MCF 10A (cell line): ENCODE measurements at regions not wholly inside any gene's neighbourhood (a gene's known extent, or its start where the extent isn't known, plus 50 kb on each side); places are given as distances from the start of the nearest gene placed in this dataset.

ENCODE experiments used
- BruUV-seq: library from RNA; stranded (reverse); fragments of 400-500 nt; replicated peaks from 2 replicates; lab custom pipeline; 2021; lab: Mats Ljungman, UMichigan
- CTCF ChIA-PET: fragments of 300-600 bp; sonication (Branson Sonifier 250); formaldehyde crosslinking; extraction: SDS; loops from one replicate; lab custom pipeline; 2021; ENCODE audit warnings: antibody characterized with exemption, inconsistent platforms; lab: Yijun Ruan, JAX
- POLR2A ChIA-PET: fragments of 300-600, 350-650 bp; sonication (Branson Sonifier 250); formaldehyde crosslinking; extraction: SDS; loops from one replicate; lab custom pipeline; 2020; ENCODE audit warnings: antibody characterized with exemption, inconsistent platforms; lab: Yijun Ruan, JAX
- DNase-seq: peaks from one replicate; pipeline ENCODE4 v3.0.0-alpha.2; 2018; ENCODE audit not compliant: unreplicated experiment
- H3K27ac Mint-ChIP-seq: one replicate; pipeline ENCODE4 v1.8.0; 2022; ENCODE audit warnings: mild to moderate bottlenecking, low read depth, mixed read lengths; ENCODE audit not compliant: unreplicated experiment
- H3K27me3 Mint-ChIP-seq: one replicate; pipeline ENCODE4 v1.8.0; 2022; ENCODE audit warnings: mixed read lengths; ENCODE audit not compliant: insufficient read depth, unreplicated experiment
- H3K36me3 Mint-ChIP-seq: one replicate; pipeline ENCODE4 v1.8.0; 2022; ENCODE audit warnings: mild to moderate bottlenecking, moderate library complexity, mixed read lengths; ENCODE audit not compliant: insufficient read depth, unreplicated experiment
- H3K4me1 Mint-ChIP-seq: one replicate; pipeline ENCODE4 v1.8.0; 2022; ENCODE audit warnings: mixed read lengths; ENCODE audit not compliant: insufficient read depth, unreplicated experiment
- H3K4me3 Mint-ChIP-seq: one replicate; pipeline ENCODE4 v1.8.0; 2022; ENCODE audit warnings: mild to moderate bottlenecking, moderate library complexity, mixed read lengths; ENCODE audit not compliant: unreplicated experiment
- H3K9me3 Mint-ChIP-seq: one replicate; pipeline ENCODE4 v1.8.0; 2022; ENCODE audit warnings: mixed read lengths; ENCODE audit not compliant: unreplicated experiment
- intact Hi-C: fragments of 100-400 bp; cut with micrococcal nuclease; formaldehyde crosslinking; loops from 2 replicates; pipeline ENCODE4 v1.14.1; 2022
- TF ChIP-seq, protein P1 (sequence below): fragments of 200-600 bp; IDR thresholded peaks from one replicate; pipeline ENCODE4 v1.8.0; 2022; ENCODE audit warnings: antibody characterized with exemption, mild to moderate bottlenecking; ENCODE audit not compliant: unreplicated experiment

DNA sequence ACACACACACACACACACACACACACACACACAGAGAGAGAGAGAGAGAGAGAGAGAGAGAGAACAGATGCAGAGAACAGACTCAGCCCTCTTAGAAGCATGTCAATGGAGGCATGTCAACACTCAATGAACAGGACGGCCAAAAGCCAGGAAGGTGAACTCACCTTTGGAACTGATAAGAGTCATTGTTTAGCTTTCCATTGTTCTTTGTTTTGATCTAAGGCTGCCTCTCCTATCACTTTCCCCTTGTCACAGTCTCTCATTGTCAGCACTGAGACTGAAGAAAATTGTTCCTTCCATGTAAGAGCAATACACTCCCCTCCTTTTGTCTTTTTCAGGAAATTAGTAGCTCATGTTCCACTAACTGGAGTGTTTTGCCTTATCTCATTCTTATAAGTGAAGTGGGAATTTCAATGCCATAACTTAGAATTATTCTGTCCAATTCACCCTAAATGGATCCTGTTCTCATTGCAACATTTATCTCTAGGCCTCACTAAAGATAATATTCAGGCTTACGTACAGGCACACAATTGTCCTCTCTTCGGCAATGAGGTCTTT lies 218.0 kb downstream of the DUSP6 start:
- H3K4me1 Mint-ChIP-seq: peaks cover 19% of the 10 kb centered on the region
- no peaks in the 10 kb centered on the region for H3K9me3 Mint-ChIP-seq
- no peak overlapping the region for H3K4me3 Mint-ChIP-seq
- H3K27ac Mint-ChIP-seq: no peak overlapping the region
- TF ChIP-seq, protein P1, sequence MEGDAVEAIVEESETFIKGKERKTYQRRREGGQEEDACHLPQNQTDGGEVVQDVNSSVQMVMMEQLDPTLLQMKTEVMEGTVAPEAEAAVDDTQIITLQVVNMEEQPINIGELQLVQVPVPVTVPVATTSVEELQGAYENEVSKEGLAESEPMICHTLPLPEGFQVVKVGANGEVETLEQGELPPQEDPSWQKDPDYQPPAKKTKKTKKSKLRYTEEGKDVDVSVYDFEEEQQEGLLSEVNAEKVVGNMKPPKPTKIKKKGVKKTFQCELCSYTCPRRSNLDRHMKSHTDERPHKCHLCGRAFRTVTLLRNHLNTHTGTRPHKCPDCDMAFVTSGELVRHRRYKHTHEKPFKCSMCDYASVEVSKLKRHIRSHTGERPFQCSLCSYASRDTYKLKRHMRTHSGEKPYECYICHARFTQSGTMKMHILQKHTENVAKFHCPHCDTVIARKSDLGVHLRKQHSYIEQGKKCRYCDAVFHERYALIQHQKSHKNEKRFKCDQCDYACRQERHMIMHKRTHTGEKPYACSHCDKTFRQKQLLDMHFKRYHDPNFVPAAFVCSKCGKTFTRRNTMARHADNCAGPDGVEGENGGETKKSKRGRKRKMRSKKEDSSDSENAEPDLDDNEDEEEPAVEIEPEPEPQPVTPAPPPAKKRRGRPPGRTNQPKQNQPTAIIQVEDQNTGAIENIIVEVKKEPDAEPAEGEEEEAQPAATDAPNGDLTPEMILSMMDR: no peak
- intact Hi-C loops: no loop called here
- BruUV-seq: no TSS peak
- no peaks in the 10 kb centered on the region for H3K36me3 Mint-ChIP-seq
- no peak for DNase-seq
- CTCF ChIA-PET: interaction anchor here (0.7 to 1.5 kb wide), 2 partner anchors 9 to 70 kb away, joined by 3 read pairs; no protein-coding TSS in a partner anchor
- POLR2A ChIA-PET: interaction anchor here (1.2 to 1.6 kb wide), 2 partner anchors 220 to 392 kb away, joined by 3 to 8 read pairs; no protein-coding TSS in a partner anchor
- H3K27me3 Mint-ChIP-seq: no peaks in the 10 kb centered on the region

DNA sequence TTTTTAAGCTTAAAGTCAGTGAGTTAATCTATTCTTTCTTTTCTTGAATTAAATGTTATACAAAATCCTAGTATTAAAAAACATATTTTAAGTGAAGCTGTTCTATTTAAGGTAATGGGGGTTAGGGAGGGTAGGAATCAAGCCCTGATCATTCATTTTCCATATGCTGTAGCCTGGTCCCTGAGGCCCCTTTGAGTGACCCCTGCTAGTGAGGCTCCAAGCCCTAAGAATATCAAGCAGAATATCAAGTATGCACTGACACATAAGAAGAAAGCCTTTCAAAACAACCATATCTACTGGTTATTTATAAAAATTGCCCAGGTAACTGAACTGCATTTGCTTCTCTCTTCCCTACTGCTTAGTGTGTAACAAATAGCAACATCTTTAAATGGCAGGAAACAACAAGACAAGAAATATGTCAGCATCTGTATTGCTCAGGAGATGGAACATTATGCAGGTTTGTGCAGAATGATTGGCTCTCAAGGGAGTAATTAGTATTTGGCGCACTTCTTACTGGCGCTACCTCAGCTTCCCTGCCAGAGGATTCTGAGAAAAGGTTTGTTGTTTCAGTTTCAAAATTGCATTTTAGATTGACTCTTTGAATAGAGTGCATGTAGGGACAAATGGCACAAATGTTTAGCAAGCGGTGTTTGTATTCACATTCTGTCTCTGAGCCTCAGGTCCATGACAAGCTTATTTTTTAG lies 223.0 kb downstream of the DUSP6 start:
- Mint-ChIP-seq H3K36me3 (no peaks in the 10 kb centered on the region), H3K4me1 (no peaks in the 10 kb centered on the region), H3K27me3 (no peaks in the 10 kb centered on the region), H3K4me3 (no peak overlapping the region), H3K9me3 (no peaks in the 10 kb centered on the region), H3K27ac (no peak overlapping the region)
- ChIA-PET CTCF (interaction anchor here (0.6 to 0.7 kb wide), 2 partner anchors 30 to 47 kb away, joined by 3 to 6 read pairs; no protein-coding TSS in a partner anchor), POLR2A (interaction anchor here (1.0 kb wide), 1 partner anchor 767 kb away, joined by 3 read pairs; no protein-coding TSS in a partner anchor)
- DNase-seq: no peak
- intact Hi-C loops: no loop called here
- TF ChIP-seq, protein P1: no peak
- BruUV-seq: no TSS peak

DNA sequence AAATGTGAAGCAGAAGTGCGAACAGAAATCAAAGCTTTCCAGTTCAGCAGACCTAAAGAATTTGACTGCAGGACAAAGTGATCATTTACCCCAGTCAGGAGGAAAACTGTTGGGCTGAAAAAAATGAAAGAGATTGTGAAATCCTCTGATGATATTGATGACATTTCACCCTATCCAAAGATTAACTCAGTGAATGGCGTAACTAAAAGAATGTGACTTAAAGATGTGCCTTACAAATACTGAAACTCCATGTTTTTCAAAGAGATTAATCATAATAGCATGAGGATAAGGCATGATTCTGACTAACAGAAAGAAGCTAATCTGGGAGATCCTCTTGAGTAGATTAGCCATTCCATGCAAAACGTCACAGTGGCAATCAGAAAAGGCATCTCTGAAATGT lies 225.6 kb downstream of the DUSP6 start:
- intact Hi-C loops: no loop called here
- no peaks in the 10 kb centered on the region for H3K27me3 Mint-ChIP-seq
- BruUV-seq: no TSS peak
- no peaks in the 10 kb centered on the region for H3K4me1 Mint-ChIP-seq
- no peaks in the 10 kb centered on the region for H3K9me3 Mint-ChIP-seq
- no peak for DNase-seq
- ChIA-PET POLR2A (interaction anchor here (0.6 to 1.3 kb wide), 3 partner anchors 9 to 286 kb away, joined by 3 to 5 read pairs (median 4); no protein-coding TSS in a partner anchor), CTCF (interaction anchor here (0.6 kb wide), 1 partner anchor 256 kb away, joined by 3 read pairs; no protein-coding TSS in a partner anchor)
- H3K4me3 Mint-ChIP-seq: no peak overlapping the region
- H3K36me3 Mint-ChIP-seq: no peaks in the 10 kb centered on the region
- H3K27ac Mint-ChIP-seq: no peak overlapping the region
- TF ChIP-seq, protein P1: no peak

DNA sequence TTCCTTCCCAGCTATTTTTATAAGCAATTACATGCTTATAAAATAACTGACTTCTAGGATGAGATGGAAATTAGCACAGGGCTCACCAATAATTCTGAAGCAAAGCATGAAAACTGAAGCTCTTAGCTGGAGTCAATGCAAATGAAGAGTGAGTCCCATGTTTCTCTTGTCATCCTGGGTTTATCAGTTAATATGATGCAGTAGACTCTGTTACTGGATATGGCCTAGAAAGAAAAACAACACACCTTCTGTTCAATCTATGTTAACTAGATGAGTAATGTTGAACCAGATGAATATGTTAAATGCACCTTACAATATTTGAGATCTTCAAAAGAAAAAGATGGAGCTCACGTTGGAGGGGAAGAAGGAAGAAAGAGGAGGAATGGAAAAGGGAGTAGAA lies 229.4 kb downstream of the DUSP6 start:
- ChIA-PET POLR2A (interaction anchor here (1.5 kb wide), 1 partner anchor 231 kb away, joined by 5 read pairs; no protein-coding TSS in a partner anchor), CTCF (no interaction called here)
- Mint-ChIP-seq H3K27ac (no peak overlapping the region), H3K4me3 (no peak overlapping the region), H3K9me3 (no peaks in the 10 kb centered on the region), H3K4me1 (peaks cover 2% of the 10 kb centered on the region), H3K27me3 (no peaks in the 10 kb centered on the region), H3K36me3 (no peaks in the 10 kb centered on the region)
- BruUV-seq: no TSS peak
- intact Hi-C loops: no loop called here
- TF ChIP-seq, protein P1: no peak
- no peak for DNase-seq
